ENCODE measurements at regions not wholly inside any gene's neighbourhood (a gene's known extent, or its start where the extent isn't known, plus 50 kb on each side); places are given as distances from the start of the nearest gene placed in this dataset.

GRCh38 chr3:177982034-177982433, 554.2 kb upstream of the KCNMB2 start:
- H3K4me3 ChIP-seq (replicated peaks; ENCODE audit: low read depth, low read length), result no peak overlapping the region
- peak; percentile 25 for DNase-seq (ENCODE audit: low read depth)
- no peak for TF ChIP-seq CTCF (IDR thresholded peaks at IDR 0.05; ENCODE audit: low read length, missing control alignments)

- DNase-seq (ENCODE audit: low read depth), result no peak
- TF ChIP-seq CTCF (IDR thresholded peaks at IDR 0.05; ENCODE audit: low read length, missing control alignments), result no peak
Measured at GRCh38 chr3:177983320-177983719, 552.9 kb upstream of the KCNMB2 start.

GRCh38 chr3:177992993-177993970, 543.0 kb upstream of the KCNMB2 start:
- DNase-seq (ENCODE audit: low read depth), result no peak
- no peak for TF ChIP-seq CTCF (IDR thresholded peaks at IDR 0.05; ENCODE audit: low read length, missing control alignments)
- no peak overlapping the region for H3K4me3 ChIP-seq (replicated peaks; ENCODE audit: low read depth, low read length)

More at GRCh38 chr3:177983320-177983719, 552.9 kb upstream of the KCNMB2 start:
- no peak overlapping the region for H3K4me3 ChIP-seq (replicated peaks; ENCODE audit: low read depth, low read length)

GRCh38 chr3:177994976-177995375, 541.3 kb upstream of the KCNMB2 start:
- H3K4me3 ChIP-seq (replicated peaks; ENCODE audit: low read depth, low read length), result no peak overlapping the region
- peak; percentile 41 for DNase-seq (ENCODE audit: low read depth)
- TF ChIP-seq CTCF (IDR thresholded peaks at IDR 0.05; ENCODE audit: low read length, missing control alignments), result no peak

- no peak for TF ChIP-seq CTCF (IDR thresholded peaks at IDR 0.05; ENCODE audit: low read length, missing control alignments)
- H3K4me3 ChIP-seq (replicated peaks; ENCODE audit: low read depth, low read length), result no peak overlapping the region
Measured at GRCh38 chr3:177995381-177996085, 540.7 kb upstream of the KCNMB2 start.

GRCh38 chr3:178001670-178002101, 534.5 kb upstream of the KCNMB2 start:
- no peak for TF ChIP-seq CTCF (IDR thresholded peaks at IDR 0.05; ENCODE audit: low read length, missing control alignments)
- DNase-seq (ENCODE audit: low read depth), result peak; percentile 60
- H3K4me3 ChIP-seq (replicated peaks; ENCODE audit: low read depth, low read length), result no peak overlapping the region

More at GRCh38 chr3:177995381-177996085, 540.7 kb upstream of the KCNMB2 start:
- no peak for DNase-seq (ENCODE audit: low read depth)

Measured in fibroblast of pulmonary artery (primary cell).